Adipose tissue (tissue), 3 donors: ENCODE measurements at regions not wholly inside any gene's neighbourhood (a gene's known extent, or its start where the extent isn't known, plus 50 kb on each side); places are given as distances from the start of the nearest gene placed in this dataset.
"Not testable (repeated sequence)": the region's sequence is repeated elsewhere in the genome, so short reads cannot be mapped to it uniquely, and the experiment has no call there.

Experiments
- H3K27ac ChIP-seq: one replicate; pipeline ENCODE4 v1.5.1; 2013; ENCODE audit warnings: low read depth, low read length
- WGBS, 3 donors: extraction: QIAGEN DNeasy Blood & Tissue Kit; methylation state at CpG; one replicate each; pipeline ENCODE4 v1.1.7; 2013; 5-methylcytosine and 5-hydroxymethylcytosine counted together
- donor health status: healthy with polysubstance abuse.
- donor health status: Bipolar disorder and iron deficiency.
- donor health status: healthy.

- WGBS, 3 donors = 94 to 97% (median 97%) methylated on average over 3 of the region's 3 CpGs
- H3K27ac ChIP-seq = no peak overlapping the region
Observed at GRCh38 chr6:169863710-169864109, 112.3 kb downstream of the ERMARD start.

- H3K27ac ChIP-seq = no peak overlapping the region
- 35 to 87% (median 85%) methylated on average over 20 of the region's 20 CpGs for WGBS, 3 donors
Observed at GRCh38 chr6:169862892-169863525, 111.6 kb downstream of the ERMARD start.

GRCh38 chr6:169862043-169862891 lies 110.8 kb downstream of the ERMARD start:
- no peak overlapping the region for H3K27ac ChIP-seq
- WGBS, 3 donors = 60 to 64% (median 63%) methylated on average over 17 of the region's 17 CpGs

GRCh38 chr6:169861431-169862042 lies 110.1 kb downstream of the ERMARD start:
- no peak overlapping the region for H3K27ac ChIP-seq
- WGBS, 3 donors = 77 to 89% (median 80%) methylated on average over 17 of the region's 17 CpGs

GRCh38 chr6:169859978-169860703 lies 108.7 kb downstream of the ERMARD start:
- H3K27ac ChIP-seq = no peak overlapping the region
- 64 to 80% (median 66%) methylated on average over 18 of the region's 18 CpGs for WGBS, 3 donors

GRCh38 chr6:169859401-169859977 lies 108.1 kb downstream of the ERMARD start:
- no peak overlapping the region for H3K27ac ChIP-seq
- WGBS, 3 donors = 94 to 95% (median 94%) methylated on average over 7 of the region's 7 CpGs

GRCh38 chr6:169858935-169859351 lies 107.5 kb downstream of the ERMARD start:
- no peak overlapping the region for H3K27ac ChIP-seq
- WGBS, 3 donors = 91 to 95% (median 93%) methylated on average over 10 of the region's 10 CpGs

GRCh38 chr6:169858293-169858934 lies 107.0 kb downstream of the ERMARD start:
- 96 to 97% (median 97%) methylated on average over 16 to 17 of the region's 17 CpGs for WGBS, 3 donors
- no peak overlapping the region for H3K27ac ChIP-seq

GRCh38 chr6:169857343-169858292 lies 106.2 kb downstream of the ERMARD start:
- no peak overlapping the region for H3K27ac ChIP-seq
- 87 to 92% (median 89%) methylated on average over 18 to 19 of the region's 19 CpGs for WGBS, 3 donors

GRCh38 chr6:169856442-169857342 lies 105.3 kb downstream of the ERMARD start:
- WGBS, 3 donors = 89 to 92% (median 91%) methylated on average over 48 to 49 of the region's 49 CpGs
- H3K27ac ChIP-seq = not testable (repeated sequence)

GRCh38 chr6:169854813-169855212 lies 103.4 kb downstream of the ERMARD start:
- WGBS, 3 donors = 92 to 97% (median 92%) methylated on average over 4 of the region's 4 CpGs
- H3K27ac ChIP-seq = no peak overlapping the region

- 89 to 95% (median 95%) methylated on average over 12 of the region's 12 CpGs for WGBS, 3 donors
- H3K27ac ChIP-seq = no peak overlapping the region
Observed at GRCh38 chr6:169854083-169854725, 102.8 kb downstream of the ERMARD start.

- WGBS, 3 donors = 82 to 90% (median 84%) methylated on average over 20 of the region's 20 CpGs
- no peak overlapping the region for H3K27ac ChIP-seq
Observed at GRCh38 chr6:169853196-169854082, 102.0 kb downstream of the ERMARD start.

- 77 to 79% (median 78%) methylated on average over 5 of the region's 5 CpGs for WGBS, 3 donors
- H3K27ac ChIP-seq = no peak overlapping the region
Observed at GRCh38 chr6:169852504-169853195, 101.2 kb downstream of the ERMARD start.
